GM21390 (cell line): ENCODE measurements at regions not wholly inside any gene's neighbourhood (a gene's known extent, or its start where the extent isn't known, plus 50 kb on each side); places are given as distances from the start of the nearest gene placed in this dataset.

Source experiments
- ATAC-seq: cut with Tn5 transposase; IDR thresholded peaks from one replicate; pipeline ENCODE4 v1.9.1; 2021; ENCODE audit not compliant: unreplicated experiment

DNA sequence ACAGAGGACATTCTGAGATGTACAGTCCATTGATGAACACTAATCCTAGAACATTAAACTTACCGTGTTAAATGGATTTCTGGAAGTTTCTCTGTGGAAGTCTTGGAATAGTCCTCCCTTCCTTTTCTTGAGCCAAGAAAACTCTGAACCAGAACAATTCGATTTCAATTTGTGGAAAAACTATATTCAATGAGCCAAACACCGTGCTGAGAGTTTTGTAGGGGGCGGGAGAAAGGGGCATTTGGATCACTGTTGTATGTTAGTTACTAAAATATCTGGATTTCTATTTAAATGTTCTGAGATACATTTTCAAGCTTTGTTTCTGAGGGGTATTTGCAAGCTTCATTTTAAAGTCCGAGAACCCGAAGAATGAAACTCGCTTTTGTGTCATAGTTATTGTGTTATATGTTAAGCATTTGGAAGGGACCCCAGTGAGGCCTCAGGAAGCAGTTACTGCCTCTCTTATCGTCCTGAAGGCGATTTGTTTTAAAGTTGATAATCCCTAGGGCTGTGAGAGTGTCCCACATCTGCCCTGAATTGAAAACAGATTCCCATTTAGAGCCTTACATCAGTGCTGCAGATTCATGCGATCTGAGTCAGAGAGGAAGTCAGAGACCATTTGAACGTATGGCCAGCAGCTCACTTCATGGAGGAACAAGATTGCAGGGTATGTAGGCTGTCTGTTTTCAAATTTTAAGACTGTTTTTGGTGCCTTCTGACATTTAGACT, 70.8 kb upstream of the SASH1 start:
- no peak for ATAC-seq

DNA sequence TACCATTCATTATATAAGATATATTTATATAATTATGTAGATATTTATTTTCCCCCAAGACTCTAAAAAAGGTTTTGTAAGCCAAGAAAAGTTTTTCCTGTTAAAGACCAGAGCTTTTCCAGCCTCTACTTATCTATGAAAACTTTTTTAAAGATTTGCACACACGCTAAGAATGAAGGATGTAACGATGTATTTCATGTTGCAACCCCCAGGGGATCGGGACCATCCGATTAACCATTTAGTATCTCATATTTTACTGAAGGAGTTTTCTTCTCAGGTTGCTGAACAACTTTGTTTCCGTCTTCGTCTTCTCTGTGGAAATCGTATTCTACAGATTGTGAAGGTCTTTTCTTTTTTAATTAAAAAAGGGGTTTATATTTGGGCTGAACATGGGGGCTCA, 70.0 kb upstream of the SASH1 start:
- no peak for ATAC-seq

DNA sequence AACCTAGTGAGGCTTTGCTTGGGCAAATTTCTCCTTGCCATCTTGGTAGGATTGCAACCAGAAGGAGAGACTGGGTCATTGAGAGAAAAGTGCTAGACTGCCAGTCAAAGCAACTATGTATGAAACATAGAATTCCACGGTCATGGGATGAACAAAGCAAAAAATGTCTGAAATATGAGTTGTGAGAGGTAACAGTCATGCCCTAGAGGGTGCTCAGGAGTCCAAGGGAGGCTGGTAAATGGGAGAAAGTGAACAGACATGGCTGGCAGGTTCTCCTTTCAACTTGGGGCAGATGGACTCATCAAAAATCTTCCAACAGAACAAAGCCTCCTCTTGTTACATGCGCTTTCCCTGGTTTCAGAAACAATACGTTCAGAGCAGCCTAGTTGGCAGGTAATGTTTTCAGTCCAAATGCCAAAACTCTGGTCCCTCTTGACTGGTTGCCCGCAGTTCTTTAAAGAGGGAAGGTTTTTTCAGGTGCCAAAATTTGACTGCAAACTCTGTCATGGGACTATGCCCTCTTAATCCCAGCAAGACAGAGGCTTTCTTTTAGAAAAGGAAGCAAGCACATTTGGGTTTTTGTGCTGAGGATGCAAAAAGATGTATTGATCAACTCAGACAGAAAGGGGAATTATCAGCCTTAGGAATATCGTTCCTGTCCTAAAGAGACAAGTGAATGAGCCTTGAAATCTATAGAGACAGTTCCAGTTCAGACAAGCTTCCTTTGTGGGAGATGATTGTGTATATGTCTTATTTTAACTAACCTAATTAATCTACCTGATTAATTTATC, 68.5 kb upstream of the SASH1 start:
- ATAC-seq = no peak

DNA sequence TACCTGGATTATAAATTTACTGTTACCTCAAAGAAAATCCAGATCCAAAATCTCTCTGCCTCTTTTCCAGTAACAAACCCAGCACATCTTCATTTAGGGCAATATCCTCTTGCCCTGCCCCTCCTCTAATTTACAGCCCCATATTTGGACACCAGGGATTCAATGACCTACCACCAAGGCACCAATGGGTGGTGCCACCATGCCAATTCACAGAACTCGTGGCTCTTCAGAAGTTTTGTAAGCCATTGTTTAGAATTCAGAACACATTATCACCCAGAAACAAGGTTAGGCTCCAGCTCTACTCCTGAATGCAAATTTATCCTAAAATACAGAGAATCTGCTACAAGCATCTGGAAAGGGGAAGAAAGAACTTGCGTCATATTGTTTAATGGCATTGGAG, 67.8 kb upstream of the SASH1 start:
- ATAC-seq = no peak

DNA sequence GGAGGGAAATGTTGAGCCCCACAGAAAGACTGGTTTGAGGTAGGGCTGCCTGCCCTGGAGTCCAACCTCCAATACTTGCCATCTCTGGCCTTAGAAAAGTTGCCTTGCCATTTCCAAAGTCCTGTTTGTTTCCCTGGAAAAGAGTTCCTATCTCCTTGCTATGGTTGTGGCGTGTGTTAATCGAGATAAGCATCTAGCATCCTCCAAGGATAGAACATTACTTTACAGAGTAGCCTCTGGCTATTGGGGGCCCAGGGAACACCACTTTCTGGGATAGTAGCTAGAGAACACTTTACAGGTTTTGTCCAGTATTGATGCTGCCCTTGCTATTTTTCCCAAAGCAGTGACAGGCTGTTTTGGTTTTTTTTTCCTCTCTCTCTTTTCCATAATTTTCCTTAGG, 57.4 kb upstream of the SASH1 start:
- no peak for ATAC-seq

DNA sequence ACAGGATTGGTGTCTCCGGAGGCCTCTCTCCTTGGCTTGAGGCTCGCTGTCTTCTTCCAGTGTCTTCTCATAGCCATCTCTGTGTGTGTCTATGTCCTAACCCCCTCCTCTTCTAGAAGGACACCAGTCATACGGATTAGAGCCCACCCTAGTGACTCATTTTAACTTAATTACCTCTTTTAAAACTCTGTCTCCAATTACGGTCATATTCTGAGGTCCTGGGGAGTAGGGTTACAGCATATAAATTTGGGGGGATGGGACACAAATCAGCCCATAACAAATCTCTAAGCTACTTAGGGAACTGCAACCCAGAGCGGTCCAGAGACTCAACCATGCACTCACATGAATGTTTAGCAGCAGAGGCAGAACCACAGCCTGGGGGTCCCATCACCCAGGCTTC, 56.1 kb upstream of the SASH1 start:
- no peak for ATAC-seq

DNA sequence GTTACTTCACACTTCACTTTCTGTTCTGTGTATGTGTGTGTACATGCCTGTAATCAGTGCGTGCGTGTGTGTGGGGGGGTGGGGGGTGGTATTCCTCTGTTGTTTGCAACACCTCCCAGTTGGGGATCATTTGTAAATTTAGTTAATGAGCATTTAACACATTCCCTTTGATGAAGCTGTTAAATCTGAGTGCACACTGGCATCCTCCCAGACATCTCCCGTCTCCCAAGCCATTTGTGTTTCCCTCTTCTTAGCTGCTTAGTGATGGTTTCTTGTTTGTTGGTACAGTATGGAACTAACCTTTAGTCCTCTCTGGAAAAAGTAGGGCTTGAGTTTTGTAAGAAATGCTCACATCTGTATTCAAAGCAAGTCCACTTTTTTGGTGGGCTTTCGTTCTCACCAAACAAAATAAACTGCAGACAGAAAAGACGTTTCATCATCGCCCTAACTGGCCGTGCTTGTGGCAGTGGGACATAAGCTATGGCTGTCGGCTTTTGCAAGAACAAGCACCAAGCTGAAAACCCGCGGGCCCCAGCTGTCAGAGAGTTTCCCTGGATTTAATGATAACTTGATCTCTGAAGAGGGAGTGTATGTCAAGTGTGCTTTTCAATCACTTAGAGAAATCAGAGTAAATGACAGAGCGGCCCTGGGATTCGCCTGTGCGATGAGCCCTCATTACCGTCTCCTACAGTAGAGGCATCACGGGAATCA, 54.9 kb upstream of the SASH1 start:
- no peak for ATAC-seq

DNA sequence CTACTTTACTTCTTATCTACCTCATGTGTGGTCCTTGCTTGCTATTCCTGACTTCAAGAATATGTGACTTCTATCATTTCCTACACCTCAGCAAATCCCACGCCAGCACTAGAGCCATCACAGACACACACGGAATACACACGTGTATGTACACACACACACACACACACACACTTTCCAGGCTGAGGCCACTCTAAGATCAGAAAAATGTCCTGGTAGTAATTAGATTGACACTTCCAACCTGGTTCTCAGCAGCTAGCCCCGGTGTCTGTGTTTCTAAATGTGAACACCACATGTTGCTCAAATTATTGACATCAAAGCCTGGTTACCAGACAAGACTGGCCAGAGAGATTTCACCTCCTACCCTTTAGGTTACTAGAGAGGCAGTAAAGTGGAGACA, 54.1 kb upstream of the SASH1 start:
- ATAC-seq = no peak

DNA sequence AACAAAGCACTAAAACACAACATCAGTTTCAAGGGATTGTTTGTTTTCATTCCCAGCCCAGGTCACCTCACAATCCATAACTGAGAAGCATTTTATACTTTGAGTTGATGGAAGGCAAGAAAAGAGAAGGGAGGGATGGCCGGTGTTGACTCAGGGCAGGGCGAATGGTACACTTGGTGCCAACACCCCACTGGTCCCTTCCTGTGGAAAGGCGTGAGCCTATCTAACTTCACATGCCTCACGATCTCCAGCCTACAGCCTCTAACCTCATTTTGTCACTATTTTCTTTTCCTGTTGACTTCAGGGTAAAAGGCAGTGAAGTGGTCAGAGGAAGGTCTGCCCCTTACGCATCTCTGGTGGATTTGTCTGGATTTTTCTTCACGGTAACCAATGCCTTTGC, 53.5 kb upstream of the SASH1 start:
- ATAC-seq = no peak

DNA sequence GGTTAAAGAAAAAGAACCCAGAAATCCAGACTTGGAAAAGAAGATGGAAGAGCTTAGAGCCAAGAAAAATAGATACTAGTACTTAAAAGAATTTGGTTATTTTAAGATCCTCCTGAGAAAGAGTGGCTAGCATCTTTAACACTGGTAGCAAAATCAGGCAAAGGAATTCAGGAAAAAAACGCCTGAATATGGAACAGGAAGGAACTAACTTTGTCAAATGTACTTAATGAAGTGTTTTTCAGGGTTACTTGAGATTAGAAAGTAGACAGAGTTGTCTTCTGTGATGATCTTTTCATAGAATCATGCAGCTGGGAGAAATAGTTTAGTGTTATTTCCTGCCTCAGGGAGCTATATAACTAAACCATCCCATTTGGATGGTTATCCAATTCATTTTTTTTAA, 50.8 kb upstream of the SASH1 start:
- no peak for ATAC-seq
